ENCODE measurements at regions not wholly inside any gene's neighbourhood (a gene's known extent, or its start where the extent isn't known, plus 50 kb on each side); places are given as distances from the start of the nearest gene placed in this dataset.

DNA sequence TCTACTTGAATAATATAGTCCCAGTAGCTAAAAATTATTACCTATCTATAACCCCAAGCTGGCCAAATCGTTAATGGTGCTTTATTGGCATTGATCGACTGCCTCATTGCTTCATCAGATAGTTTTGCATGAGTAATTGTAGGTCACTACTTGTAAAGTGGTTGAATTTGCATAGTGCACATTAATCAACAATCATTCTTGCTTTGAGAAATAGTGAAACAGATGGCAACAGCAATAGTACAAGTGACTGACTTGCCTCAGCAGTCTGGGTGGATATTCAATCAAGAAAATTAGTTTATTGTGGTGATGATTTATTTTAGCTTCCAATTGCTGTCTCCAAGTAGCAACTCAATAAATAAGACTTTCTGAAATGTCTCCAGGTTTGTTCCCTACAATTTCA lies 117.8 kb upstream of the NRXN1 start:
- SMC1A ChIA-PET (ENCODE audit: uncharacterized antibody, unreplicated experiment): no interaction called here
- FAIRE-seq: no peak
- TF ChIP-seq ZNF24 (IDR thresholded peaks at IDR 0.05): no peak
- TF ChIP-seq IRF5 (IDR thresholded peaks at IDR 0.05; ENCODE audit: borderline replicate concordance): no peak
- TF ChIP-seq STAT3 (IDR thresholded peaks at IDR 0.05; ENCODE audit: low read depth, low read length): no peak
- no peak for TF ChIP-seq PAX8 (IDR thresholded peaks at IDR 0.05)
- TF ChIP-seq MLLT1 (IDR thresholded peaks at IDR 0.05): no peak
- no peak for TF ChIP-seq SMAD1 (IDR thresholded peaks at IDR 0.05; ENCODE audit: low read depth, partially characterized antibody)
- no peak for TF ChIP-seq CEBPZ (IDR thresholded peaks at IDR 0.05; ENCODE audit: low read depth, low read length)
- TF ChIP-seq NFXL1 (IDR thresholded peaks at IDR 0.05; ENCODE audit: borderline replicate concordance): no peak
- TF ChIP-seq, protein P1, sequence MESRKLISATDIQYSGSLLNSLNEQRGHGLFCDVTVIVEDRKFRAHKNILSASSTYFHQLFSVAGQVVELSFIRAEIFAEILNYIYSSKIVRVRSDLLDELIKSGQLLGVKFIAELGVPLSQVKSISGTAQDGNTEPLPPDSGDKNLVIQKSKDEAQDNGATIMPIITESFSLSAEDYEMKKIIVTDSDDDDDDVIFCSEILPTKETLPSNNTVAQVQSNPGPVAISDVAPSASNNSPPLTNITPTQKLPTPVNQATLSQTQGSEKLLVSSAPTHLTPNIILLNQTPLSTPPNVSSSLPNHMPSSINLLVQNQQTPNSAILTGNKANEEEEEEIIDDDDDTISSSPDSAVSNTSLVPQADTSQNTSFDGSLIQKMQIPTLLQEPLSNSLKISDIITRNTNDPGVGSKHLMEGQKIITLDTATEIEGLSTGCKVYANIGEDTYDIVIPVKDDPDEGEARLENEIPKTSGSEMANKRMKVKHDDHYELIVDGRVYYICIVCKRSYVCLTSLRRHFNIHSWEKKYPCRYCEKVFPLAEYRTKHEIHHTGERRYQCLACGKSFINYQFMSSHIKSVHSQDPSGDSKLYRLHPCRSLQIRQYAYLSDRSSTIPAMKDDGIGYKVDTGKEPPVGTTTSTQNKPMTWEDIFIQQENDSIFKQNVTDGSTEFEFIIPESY (IDR thresholded peaks at IDR 0.05): no peak
- TF ChIP-seq NBN (IDR thresholded peaks at IDR 0.05): no peak
- TF ChIP-seq TAF1 (IDR thresholded peaks at IDR 0.05; ENCODE audit: borderline replicate concordance, low read depth, low read length): no peak
- TF ChIP-seq, protein P2, sequence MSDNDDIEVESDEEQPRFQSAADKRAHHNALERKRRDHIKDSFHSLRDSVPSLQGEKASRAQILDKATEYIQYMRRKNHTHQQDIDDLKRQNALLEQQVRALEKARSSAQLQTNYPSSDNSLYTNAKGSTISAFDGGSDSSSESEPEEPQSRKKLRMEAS (IDR thresholded peaks at IDR 0.05; ENCODE audit: low read depth, low read length): no peak
- TF ChIP-seq NR2C2 (IDR thresholded peaks at IDR 0.05; ENCODE audit: borderline replicate concordance, control insufficient read depth, insufficient read length, low read depth): no peak
- TF ChIP-seq SMARCA5 (IDR thresholded peaks at IDR 0.05): no peak
- no peak for TF ChIP-seq MTA3 (IDR thresholded peaks at IDR 0.05; ENCODE audit: borderline replicate concordance, low read length)
- TF ChIP-seq CBX3 (IDR thresholded peaks at IDR 0.05; ENCODE audit: borderline replicate concordance, low read depth): no peak
- TF ChIP-seq TBL1XR1 (IDR thresholded peaks at IDR 0.05; ENCODE audit: low read depth, low read length): no peak
- no peak for TF ChIP-seq RUNX3 (IDR thresholded peaks at IDR 0.05; ENCODE audit: low read length)

More for the DNA sequence above, 117.8 kb upstream of the NRXN1 start:
- H3K4me2 ChIP-seq (ENCODE audit: control insufficient read depth, insufficient read depth): no peak overlapping the region
- in situ Hi-C loops (cut with MboI): no loop called here
- H3K9me3 ChIP-seq (replicated peaks; ENCODE audit: control insufficient read depth, insufficient read depth, low read length): no peaks in the 10 kb centered on the region
- no peaks in the 10 kb centered on the region for H3K4me1 ChIP-seq (ENCODE audit: control insufficient read depth, insufficient read depth, low read length)
- ChIA-PET POLR2A (no interaction called here), RAD21 (ENCODE audit: unreplicated experiment) (no interaction called here), CTCF (no interaction called here)
- H2AFZ ChIP-seq (ENCODE audit: control insufficient read depth, low read depth, low read length): no peak overlapping the region
- no peaks in the 10 kb centered on the region for H3K79me2 ChIP-seq (ENCODE audit: control insufficient read depth, insufficient read depth, low read length)
- DNase-seq (ENCODE audit: low read depth, low spot score) (no peak), ATAC-seq (no peak)
- no peaks in the 10 kb centered on the region for H3K36me3 ChIP-seq (ENCODE audit: control insufficient read depth in 2 of 2, insufficient read depth in 2 of 2, low read length in 1 of 2)
- no peak overlapping the region for H3K4me3 ChIP-seq
- no peaks in the 10 kb centered on the region for H3K27me3 ChIP-seq (replicated peaks in 1 of 2; ENCODE audit: control insufficient read depth in 2 of 2, insufficient read depth in 2 of 2, low read length in 1 of 2)
- intact Hi-C loops (cut with micrococcal nuclease; ENCODE audit: unreplicated experiment): no loop called here
- H4K20me1 ChIP-seq (ENCODE audit: control insufficient read depth, insufficient read depth): no peaks in the 10 kb centered on the region
- H3K9ac ChIP-seq (ENCODE audit: control insufficient read depth, insufficient read depth, low read length): no peak overlapping the region
- BruUV-seq (replicated peaks): no TSS peak
- H3K27ac ChIP-seq (ENCODE audit: control insufficient read depth, insufficient read depth): no peak overlapping the region
- 19% methylated on average over 2 of the region's 2 CpGs for WGBS (ENCODE audit: insufficient coverage, insufficient replicate concordance, low lambda C conversion rate, missing lambda C conversion rate)
